K562 (cell line): ENCODE measurements at regions not wholly inside any gene's neighbourhood (a gene's known extent, or its start where the extent isn't known, plus 50 kb on each side); places are given as distances from the start of the nearest gene placed in this dataset.

Experiments used
- ATAC-seq: fragments of 200-7000 bp; cut with Tn5 transposase; 3 replicates; pipeline ENCODE4 v1.9.1; 2020; ENCODE audit warnings: moderate library complexity
- BruUV-seq: library from RNA; stranded (reverse); fragments of 400-500 nt; replicated peaks from 2 replicates; lab custom pipeline; 2021; lab: Mats Ljungman, UMichigan
- CTCF ChIA-PET: fragments of 300-600 bp; formaldehyde crosslinking; extraction: SDS; loops from one replicate; lab custom pipeline; 2021; ENCODE audit warnings: low intra/inter-chr PET ratio; lab: Yijun Ruan, JAX
- POLR2A ChIA-PET: fragments of 300-600, 350-650 bp; sonication (Branson Sonifier 250); formaldehyde crosslinking; extraction: SDS; loops from one replicate; lab custom pipeline; 2021; ENCODE audit warnings: antibody characterized with exemption, inconsistent platforms; lab: Yijun Ruan, JAX
- DNase-seq, 4 experiments: peaks; one replicate each; pipeline versions ENCODE4 v3.0.0 to v3.0.0-alpha.2; 2011 to 2018; ENCODE audit warnings: low spot score in 3 of 4, mixed read lengths in 3 of 4; ENCODE audit errors: extremely low read depth in 1 of 4
- FAIRE-seq: peaks from 2 replicates; lab custom pipeline; 2011; peaks lifted over from hg19 to GRCh38; lab: Jason Lieb, UNC
- H2AFZ ChIP-seq: 2 replicates; pipeline ENCODE4 v1.6.0; 2011; ENCODE audit warnings: low read depth, low read length, control low read depth, inconsistent platforms
- H3K27ac ChIP-seq: fragments of 200-600 bp; 3 replicates; pipeline ENCODE4 v1.8.0; 2011; ENCODE audit warnings: low read depth, mild to moderate bottlenecking, control low read depth, inconsistent platforms, low read length, moderate library complexity, mixed read lengths; ENCODE audit errors: extremely low read depth
- H3K27me3 ChIP-seq, 2 experiments: fragments of 300-600 bp in 1 of 2; 2 replicates in 1 of 2; 3 replicates in 1 of 2; pipeline versions ENCODE4 v1.6.0 to v1.8.0; 2011; ENCODE audit warnings: inconsistent platforms in 2 of 2, low read length in 2 of 2, mild to moderate bottlenecking in 1 of 2, mixed read lengths in 1 of 2, moderate library complexity in 1 of 2; ENCODE audit not compliant: control insufficient read depth in 2 of 2, insufficient read depth in 2 of 2
- H3K36me3 ChIP-seq: fragments of 300-600 bp; 3 replicates; pipeline ENCODE4 v1.8.0; 2011; ENCODE audit warnings: mild to moderate bottlenecking, low read length, inconsistent platforms; ENCODE audit not compliant: control insufficient read depth, insufficient read depth
- H3K4me1 ChIP-seq, 2 experiments: fragments of 200-600 bp in 1 of 2; replicated peaks in 1 of 2; 2 replicates in 1 of 2; 3 replicates in 1 of 2; pipeline versions ENCODE4 v1.5.1 to v1.8.0; 2011; ENCODE audit warnings: inconsistent platforms in 2 of 2, low read length in 2 of 2, mild to moderate bottlenecking in 1 of 2, mixed read lengths in 1 of 2, moderate library complexity in 1 of 2; ENCODE audit not compliant: control insufficient read depth in 2 of 2, insufficient read depth in 2 of 2
- H3K4me2 ChIP-seq: 2 replicates; pipeline ENCODE4 v1.6.1; 2011; ENCODE audit warnings: low read length, control low read depth, inconsistent platforms, mixed read lengths; ENCODE audit not compliant: insufficient read depth
- H3K4me3 ChIP-seq: fragments of 200-600 bp; sonication (generic), shearing (Covaris generic); 2 replicates; pipeline ENCODE4 v1.5.1; 2016; ENCODE audit warnings: control low read depth, inconsistent platforms
- H3K79me2 ChIP-seq: fragments of 200-600 bp; 3 replicates; pipeline ENCODE4 v1.8.0; 2011; ENCODE audit warnings: low read length, inconsistent platforms; ENCODE audit not compliant: control insufficient read depth, insufficient read depth
- H3K9ac ChIP-seq, 2 experiments: 2 replicates each; pipeline versions ENCODE4 v1.6.0 to v1.6.1; 2011; ENCODE audit warnings: low read depth in 2 of 2, low read length in 2 of 2, control low read depth in 1 of 2, inconsistent platforms in 1 of 2, mild to moderate bottlenecking in 1 of 2, mixed read lengths in 1 of 2; ENCODE audit not compliant: insufficient read depth in 1 of 2
- H3K9me1 ChIP-seq: one replicate; pipeline ENCODE4 v1.6.0; 2011; ENCODE audit warnings: inconsistent platforms, mild to moderate bottlenecking, low read length, moderate library complexity; ENCODE audit not compliant: control insufficient read depth, insufficient read depth
- H3K9me3 ChIP-seq: replicated peaks from 2 replicates; pipeline ENCODE4 v1.5.1; 2011; ENCODE audit warnings: low read depth, low read length, inconsistent platforms; ENCODE audit not compliant: control insufficient read depth, insufficient read depth
- H4K20me1 ChIP-seq: replicated peaks from 2 replicates; pipeline ENCODE4 v1.6.1; 2011; ENCODE audit warnings: low read length, inconsistent platforms, mixed read lengths; ENCODE audit not compliant: control insufficient read depth, insufficient read depth
- BRF1 ChIP-seq: IDR thresholded peaks from 3 replicates; pipeline ENCODE4 v1.6.1; 2011; ENCODE audit warnings: borderline replicate concordance, mild to moderate bottlenecking; ENCODE audit not compliant: insufficient read length; ENCODE audit errors: extremely low read depth
- EZH2 ChIP-seq: IDR thresholded peaks from 2 replicates; pipeline ENCODE4 v1.6.1; 2012; ENCODE audit warnings: low read depth, mild to moderate bottlenecking, inconsistent platforms, low read length, borderline replicate concordance
- GATAD2B ChIP-seq: fragments of 450-650 bp; IDR thresholded peaks from 2 replicates; pipeline ENCODE4 v1.6.1; 2017; ENCODE audit warnings: mild to moderate bottlenecking, borderline replicate concordance
- RBM22 ChIP-seq: fragments of 200-400 bp; formaldehyde crosslinking; IDR thresholded peaks from 2 replicates; pipeline ENCODE4 v1.6.1; 2018; ENCODE audit warnings: low read length, low read depth; ENCODE audit not compliant: poor library complexity, severe bottlenecking
- SRSF7 ChIP-seq: fragments of 200-400 bp; formaldehyde crosslinking; optimal IDR thresholded peaks from 2 replicates; pipeline ENCODE3; 2017; ENCODE audit warnings: mild to moderate bottlenecking, low read depth, low read length
- TRIM24 ChIP-seq, 2 experiments: fragments of 450-650 bp; IDR thresholded peaks; 2 replicates each; pipeline ENCODE4 v1.6.1; 2016
- ZNF143 ChIP-seq: sonication (generic); formaldehyde crosslinking; IDR thresholded peaks from 2 replicates; pipeline ENCODE4 v1.9.0; 2022; ENCODE audit warnings: mild to moderate bottlenecking, missing genetic modification reagents
- ZNF764 ChIP-seq: fragments of 250-450 bp; sonication (Bioruptor Pico); IDR thresholded peaks from 2 replicates; pipeline ENCODE4 v1.4.0; 2020; ENCODE audit warnings: low read depth, mild to moderate bottlenecking, moderate library complexity
- ZZZ3 ChIP-seq: fragments of 450-650 bp; IDR thresholded peaks from 2 replicates; pipeline ENCODE4 v1.6.1; 2016; ENCODE audit warnings: antibody characterized with exemption, mild to moderate bottlenecking, moderate library complexity
- WGBS: fragments of 100-300 bp; shearing (Covaris generic); methylation state at CpG from one replicate; pipeline ENCODE4 v1.1.6; 2016; ENCODE audit warnings: low coverage, mixed read lengths; ENCODE audit not compliant: insufficient coverage; ENCODE audit errors: missing lambda C conversion rate; 5-methylcytosine and 5-hydroxymethylcytosine counted together
- in situ Hi-C: fragments of 300-500 bp; cut with MboI; formaldehyde crosslinking; loops from 4 replicates; pipeline ENCODE4 v1.15.0; 2018; ENCODE audit warnings: inconsistent platforms, mixed read lengths
- intact Hi-C: fragments of 100-400 bp; cut with micrococcal nuclease; formaldehyde crosslinking; loops from 2 replicates; pipeline ENCODE4 v1.14.2; 2022
- TF ChIP-seq, protein P1 (sequence below): IDR thresholded peaks from 2 replicates; pipeline ENCODE4 v1.6.1; 2014; ENCODE audit warnings: antibody characterized with exemption
- TF ChIP-seq, protein P2 (sequence below): fragments of 450-650 bp; IDR thresholded peaks from 2 replicates; pipeline ENCODE4 v1.6.1; 2016; ENCODE audit warnings: missing biosample characterization, missing genetic modification characterization
- TF ChIP-seq, protein P3 (sequence below): sonication (generic); formaldehyde crosslinking; IDR thresholded peaks from 2 replicates; pipeline ENCODE4 v1.8.0; 2023; ENCODE audit warnings: mild to moderate bottlenecking, missing genetic modification reagents

DNA sequence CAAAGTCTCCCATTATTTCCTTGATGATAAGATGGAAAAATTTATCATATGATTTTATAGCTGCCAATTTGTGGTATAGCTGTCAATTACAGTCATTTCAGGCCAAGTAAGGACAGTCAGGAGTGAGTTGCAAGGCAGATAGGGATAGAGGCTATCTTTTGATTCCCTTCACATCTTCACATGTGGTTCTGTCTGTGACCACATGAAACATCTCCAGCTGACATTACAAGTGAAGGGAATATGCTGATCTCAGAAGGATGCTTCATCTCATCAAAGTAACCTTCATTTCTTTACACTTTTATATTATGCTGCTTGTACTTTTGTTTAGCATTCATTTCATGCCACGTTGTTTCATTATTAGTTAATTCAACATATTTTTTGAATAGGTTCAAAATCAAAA lies 136.9 kb upstream of the CFAP20DC start (continued):
- no peak for TF ChIP-seq ZZZ3
- TF ChIP-seq, protein P1, sequence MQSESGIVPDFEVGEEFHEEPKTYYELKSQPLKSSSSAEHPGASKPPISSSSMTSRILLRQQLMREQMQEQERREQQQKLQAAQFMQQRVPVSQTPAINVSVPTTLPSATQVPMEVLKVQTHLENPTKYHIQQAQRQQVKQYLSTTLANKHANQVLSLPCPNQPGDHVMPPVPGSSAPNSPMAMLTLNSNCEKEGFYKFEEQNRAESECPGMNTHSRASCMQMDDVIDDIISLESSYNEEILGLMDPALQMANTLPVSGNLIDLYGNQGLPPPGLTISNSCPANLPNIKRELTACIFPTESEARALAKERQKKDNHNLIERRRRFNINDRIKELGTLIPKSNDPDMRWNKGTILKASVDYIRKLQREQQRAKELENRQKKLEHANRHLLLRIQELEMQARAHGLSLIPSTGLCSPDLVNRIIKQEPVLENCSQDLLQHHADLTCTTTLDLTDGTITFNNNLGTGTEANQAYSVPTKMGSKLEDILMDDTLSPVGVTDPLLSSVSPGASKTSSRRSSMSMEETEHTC: no peak
- TF ChIP-seq RBM22: no peak
- no peak for TF ChIP-seq EZH2
- TF ChIP-seq ZNF143 (CRISPR knock-in tag): no peak
- TF ChIP-seq SRSF7: no peak

DNA sequence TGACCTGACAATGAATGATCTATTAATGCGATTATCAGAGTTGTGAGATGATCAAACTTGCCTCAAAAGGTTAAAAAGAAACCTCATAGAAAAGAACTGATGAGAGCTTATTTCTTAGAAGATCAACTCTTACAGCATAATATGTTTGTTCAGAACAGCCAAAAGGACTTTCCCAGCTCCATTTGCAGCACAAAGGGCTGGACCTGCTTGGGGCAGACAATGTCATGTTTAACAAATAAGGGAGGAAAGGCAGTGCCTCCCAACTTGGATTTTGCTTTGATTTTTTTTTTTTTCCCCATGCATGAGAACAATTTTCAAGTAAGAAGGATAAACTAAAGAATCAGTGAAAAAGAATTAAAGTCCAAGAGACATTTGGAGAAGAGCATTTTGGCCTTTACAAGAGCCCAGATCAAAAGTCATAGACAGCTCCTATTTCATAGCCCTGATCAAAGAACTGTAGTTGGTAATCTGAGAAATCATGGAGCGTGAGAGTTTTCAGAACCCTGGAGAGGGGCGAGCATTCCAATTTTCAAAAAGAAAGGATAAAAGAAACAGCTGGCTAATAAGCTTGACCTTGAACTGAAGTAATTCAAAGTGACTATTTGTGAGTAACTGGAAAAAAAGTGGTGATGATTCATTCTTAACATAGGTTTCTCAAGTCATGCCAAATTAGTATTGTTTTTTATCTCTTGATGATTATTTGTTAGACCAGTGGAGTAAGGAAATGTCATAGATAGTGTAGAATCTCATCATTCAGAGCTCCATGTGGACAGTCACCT lies 136.0 kb upstream of the CFAP20DC start:
- WGBS: 0% methylated on average over 3 of the region's 3 CpGs
- intact Hi-C loops (no loop called here), in situ Hi-C loops (no loop called here)
- Histone ChIP-seq H3K9me3 (no peaks in the 10 kb centered on the region), H3K79me2 (no peaks in the 10 kb centered on the region), H3K9ac (no peak overlapping the region), H4K20me1 (no peaks in the 10 kb centered on the region), H3K4me3 (no peak overlapping the region), H3K4me2 (no peak overlapping the region), H3K27me3 (no peaks in the 10 kb centered on the region), H3K4me1 (no peaks in the 10 kb centered on the region; a peak in 1 of 5 replicates), H2AFZ (no peak overlapping the region), H3K36me3 (no peaks in the 10 kb centered on the region), H3K27ac (no peak overlapping the region), H3K9me1 (no peaks in the 10 kb centered on the region)
- no peak for DNase-seq
- no peak for ATAC-seq
- no peak for FAIRE-seq
- ChIA-PET POLR2A (no interaction called here), CTCF (no interaction called here)
- no TSS peak for BruUV-seq
- TF ChIP-seq GATAD2B: no peak
- TF ChIP-seq, protein P2, sequence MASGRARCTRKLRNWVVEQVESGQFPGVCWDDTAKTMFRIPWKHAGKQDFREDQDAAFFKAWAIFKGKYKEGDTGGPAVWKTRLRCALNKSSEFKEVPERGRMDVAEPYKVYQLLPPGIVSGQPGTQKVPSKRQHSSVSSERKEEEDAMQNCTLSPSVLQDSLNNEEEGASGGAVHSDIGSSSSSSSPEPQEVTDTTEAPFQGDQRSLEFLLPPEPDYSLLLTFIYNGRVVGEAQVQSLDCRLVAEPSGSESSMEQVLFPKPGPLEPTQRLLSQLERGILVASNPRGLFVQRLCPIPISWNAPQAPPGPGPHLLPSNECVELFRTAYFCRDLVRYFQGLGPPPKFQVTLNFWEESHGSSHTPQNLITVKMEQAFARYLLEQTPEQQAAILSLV (tag): no peak
- TF ChIP-seq TRIM24 (IDR thresholded peaks at IDR 0.05): no peak
- no peak for TF ChIP-seq ZNF764 (CRISPR knock-in tag)
- TF ChIP-seq BRF1: no peak
- TF ChIP-seq, protein P3, sequence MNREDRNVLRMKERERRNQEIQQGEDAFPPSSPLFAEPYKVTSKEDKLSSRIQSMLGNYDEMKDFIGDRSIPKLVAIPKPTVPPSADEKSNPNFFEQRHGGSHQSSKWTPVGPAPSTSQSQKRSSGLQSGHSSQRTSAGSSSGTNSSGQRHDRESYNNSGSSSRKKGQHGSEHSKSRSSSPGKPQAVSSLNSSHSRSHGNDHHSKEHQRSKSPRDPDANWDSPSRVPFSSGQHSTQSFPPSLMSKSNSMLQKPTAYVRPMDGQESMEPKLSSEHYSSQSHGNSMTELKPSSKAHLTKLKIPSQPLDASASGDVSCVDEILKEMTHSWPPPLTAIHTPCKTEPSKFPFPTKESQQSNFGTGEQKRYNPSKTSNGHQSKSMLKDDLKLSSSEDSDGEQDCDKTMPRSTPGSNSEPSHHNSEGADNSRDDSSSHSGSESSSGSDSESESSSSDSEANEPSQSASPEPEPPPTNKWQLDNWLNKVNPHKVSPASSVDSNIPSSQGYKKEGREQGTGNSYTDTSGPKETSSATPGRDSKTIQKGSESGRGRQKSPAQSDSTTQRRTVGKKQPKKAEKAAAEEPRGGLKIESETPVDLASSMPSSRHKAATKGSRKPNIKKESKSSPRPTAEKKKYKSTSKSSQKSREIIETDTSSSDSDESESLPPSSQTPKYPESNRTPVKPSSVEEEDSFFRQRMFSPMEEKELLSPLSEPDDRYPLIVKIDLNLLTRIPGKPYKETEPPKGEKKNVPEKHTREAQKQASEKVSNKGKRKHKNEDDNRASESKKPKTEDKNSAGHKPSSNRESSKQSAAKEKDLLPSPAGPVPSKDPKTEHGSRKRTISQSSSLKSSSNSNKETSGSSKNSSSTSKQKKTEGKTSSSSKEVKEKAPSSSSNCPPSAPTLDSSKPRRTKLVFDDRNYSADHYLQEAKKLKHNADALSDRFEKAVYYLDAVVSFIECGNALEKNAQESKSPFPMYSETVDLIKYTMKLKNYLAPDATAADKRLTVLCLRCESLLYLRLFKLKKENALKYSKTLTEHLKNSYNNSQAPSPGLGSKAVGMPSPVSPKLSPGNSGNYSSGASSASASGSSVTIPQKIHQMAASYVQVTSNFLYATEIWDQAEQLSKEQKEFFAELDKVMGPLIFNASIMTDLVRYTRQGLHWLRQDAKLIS (CRISPR knock-in tag): no peak
